Muscle layer of colon (tissue), 2 donors: ENCODE measurements at regions not wholly inside any gene's neighbourhood (a gene's known extent, or its start where the extent isn't known, plus 50 kb on each side); places are given as distances from the start of the nearest gene placed in this dataset.

Source experiments
- H3K27ac ChIP-seq: one replicate; pipeline ENCODE4 v1.7.0; 2013; ENCODE audit warnings: low read depth, mild to moderate bottlenecking, low read length, moderate library complexity
- H3K27me3 ChIP-seq, 2 donors: one replicate each; pipeline ENCODE4 v1.7.0; 2013; ENCODE audit warnings: low read length in 2 of 2, mild to moderate bottlenecking in 2 of 2; ENCODE audit not compliant: insufficient read depth in 2 of 2, control insufficient read depth in 1 of 2
- H3K36me3 ChIP-seq: one replicate; pipeline ENCODE4 v1.7.0; 2013; ENCODE audit warnings: mild to moderate bottlenecking, low read length; ENCODE audit not compliant: insufficient read depth
- H3K4me1 ChIP-seq: one replicate; pipeline ENCODE4 v1.7.0; 2013; ENCODE audit warnings: mild to moderate bottlenecking, low read length; ENCODE audit not compliant: insufficient read depth
- H3K4me3 ChIP-seq, 2 donors: one replicate each; pipeline ENCODE4 v1.7.0; 2013; ENCODE audit warnings: low read length in 2 of 2, low read depth in 1 of 2, mild to moderate bottlenecking in 1 of 2, moderate library complexity in 1 of 2
- H3K9ac ChIP-seq: one replicate; pipeline ENCODE4 v1.7.0; 2013; ENCODE audit warnings: low read length
- H3K9me3 ChIP-seq: one replicate; pipeline ENCODE4 v1.7.0; 2013; ENCODE audit warnings: mild to moderate bottlenecking, low read length
- donor health status: abdominal sarcoma.
- donor health status: Adenocarcinoma of cecum.

DNA sequence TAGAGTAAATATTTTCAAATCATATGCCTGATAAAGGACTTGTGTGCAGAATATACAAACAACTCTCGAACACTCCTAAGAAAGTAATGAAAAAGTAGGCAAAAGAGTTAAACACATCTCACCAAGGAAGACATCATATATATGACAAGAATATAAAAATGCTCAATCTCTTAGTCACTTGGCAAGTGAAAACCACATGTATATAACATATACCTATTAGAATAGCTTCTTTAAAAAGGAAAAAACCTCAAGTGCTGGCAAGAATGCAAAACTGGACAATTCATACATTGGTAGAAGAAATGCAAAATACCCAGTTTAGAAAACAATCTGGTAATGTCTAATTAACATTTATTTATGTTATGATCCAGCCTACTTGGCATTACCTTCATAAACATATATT is 146.6 kb upstream of the DGKB start:
- H3K36me3 ChIP-seq, result no peaks in the 10 kb centered on the region
- H3K4me3 ChIP-seq, result no peak overlapping the region
- H3K9ac ChIP-seq, result no peak overlapping the region
- H3K27ac ChIP-seq, result no peak overlapping the region
- H3K4me1 ChIP-seq, result peaks cover 14% of the 10 kb centered on the region
- no peaks in the 10 kb centered on the region for H3K27me3 ChIP-seq
- H3K9me3 ChIP-seq, result no peaks in the 10 kb centered on the region

DNA sequence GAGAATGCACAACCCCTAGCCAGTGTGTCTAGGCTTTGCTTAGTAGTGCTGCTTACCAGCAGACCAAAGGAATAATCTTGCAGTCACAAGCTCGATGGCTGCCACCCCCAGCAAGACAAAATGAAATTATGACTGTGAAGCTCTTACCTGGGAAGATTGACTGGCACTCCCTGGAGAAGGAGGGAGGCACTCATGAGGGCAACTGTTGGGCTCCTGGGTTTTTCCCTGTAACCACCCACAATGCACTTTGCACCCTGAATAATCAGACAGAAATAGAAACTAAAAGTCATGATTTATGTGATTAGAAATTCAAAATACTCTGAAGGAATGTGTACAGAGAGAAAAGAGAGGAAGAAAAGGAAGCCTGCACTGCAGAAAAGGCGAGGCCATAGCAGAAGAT is 144.3 kb upstream of the DGKB start:
- no peaks in the 10 kb centered on the region for H3K27me3 ChIP-seq
- no peak overlapping the region for H3K4me3 ChIP-seq
- H3K9me3 ChIP-seq, result no peaks in the 10 kb centered on the region
- H3K36me3 ChIP-seq, result no peaks in the 10 kb centered on the region
- no peak overlapping the region for H3K27ac ChIP-seq
- peaks cover 24% of the 10 kb centered on the region for H3K4me1 ChIP-seq
- H3K9ac ChIP-seq, result no peak overlapping the region

DNA sequence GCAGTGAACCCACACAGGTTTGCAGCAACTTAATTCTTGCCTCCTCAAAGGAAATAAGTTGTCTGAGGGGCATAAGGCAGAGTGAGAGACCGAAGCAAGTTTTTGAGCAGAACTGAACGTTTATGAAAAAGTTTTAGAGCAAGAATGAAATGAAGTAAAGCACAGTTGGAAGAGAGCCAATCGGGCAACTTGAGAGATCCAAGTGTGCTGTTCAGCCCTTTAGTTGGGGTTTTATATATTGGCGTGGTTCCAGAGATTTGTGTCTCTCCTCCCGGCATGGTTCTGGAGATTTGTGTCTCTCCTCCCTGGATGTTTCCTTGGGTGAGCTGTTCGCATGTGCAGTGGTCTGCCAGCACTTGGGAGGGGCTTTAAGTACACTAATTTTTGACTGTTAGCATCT is 141.4 kb upstream of the DGKB start:
- Histone ChIP-seq H3K27ac (no peak overlapping the region), H3K36me3 (no peaks in the 10 kb centered on the region), H3K4me3 (no peak overlapping the region), H3K9ac (no peak overlapping the region), H3K27me3 (no peaks in the 10 kb centered on the region), H3K9me3 (no peaks in the 10 kb centered on the region), H3K4me1 (peaks cover 24% of the 10 kb centered on the region)

DNA sequence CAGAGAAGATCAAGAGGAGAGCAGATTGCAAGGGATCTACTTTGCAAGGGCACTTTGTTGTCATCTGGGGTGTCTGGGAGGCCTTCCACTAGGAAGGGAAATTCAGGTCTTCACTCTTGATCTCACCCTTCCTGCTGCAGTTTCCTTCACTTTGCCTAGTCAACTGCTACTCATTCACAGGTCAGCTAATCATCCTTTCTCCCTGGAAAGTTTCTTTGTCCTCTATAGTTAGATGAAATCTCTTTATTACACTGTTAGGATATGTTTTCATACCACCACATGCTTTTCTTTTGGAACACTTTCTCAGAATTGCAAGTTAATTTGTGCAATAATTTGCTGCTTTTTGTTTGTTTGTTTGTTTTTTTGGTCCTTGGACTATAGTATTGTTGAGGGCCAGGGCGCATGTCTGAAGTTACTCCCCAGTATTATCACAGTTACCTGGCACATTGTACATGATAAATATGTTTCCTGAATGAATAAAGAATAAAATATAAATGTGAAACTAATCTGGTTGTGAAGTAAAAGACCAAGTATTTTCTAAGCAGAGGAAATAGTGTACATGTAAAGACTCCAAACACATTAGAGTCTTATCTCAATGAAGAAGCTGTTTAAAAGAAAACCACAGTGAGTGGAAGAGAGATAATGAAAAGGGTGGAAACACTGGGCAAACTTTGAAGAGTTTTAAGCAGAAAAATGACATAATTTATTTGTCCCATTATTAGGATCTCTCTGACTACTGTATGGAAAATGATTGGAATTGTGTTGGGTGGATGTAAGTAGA is 139.9 kb upstream of the DGKB start:
- H3K9me3 ChIP-seq, result no peaks in the 10 kb centered on the region
- no peaks in the 10 kb centered on the region for H3K27me3 ChIP-seq
- no peak overlapping the region for H3K27ac ChIP-seq
- no peaks in the 10 kb centered on the region for H3K36me3 ChIP-seq
- peaks cover 20% of the 10 kb centered on the region for H3K4me1 ChIP-seq
- H3K9ac ChIP-seq, result no peak overlapping the region
- no peak overlapping the region for H3K4me3 ChIP-seq

DNA sequence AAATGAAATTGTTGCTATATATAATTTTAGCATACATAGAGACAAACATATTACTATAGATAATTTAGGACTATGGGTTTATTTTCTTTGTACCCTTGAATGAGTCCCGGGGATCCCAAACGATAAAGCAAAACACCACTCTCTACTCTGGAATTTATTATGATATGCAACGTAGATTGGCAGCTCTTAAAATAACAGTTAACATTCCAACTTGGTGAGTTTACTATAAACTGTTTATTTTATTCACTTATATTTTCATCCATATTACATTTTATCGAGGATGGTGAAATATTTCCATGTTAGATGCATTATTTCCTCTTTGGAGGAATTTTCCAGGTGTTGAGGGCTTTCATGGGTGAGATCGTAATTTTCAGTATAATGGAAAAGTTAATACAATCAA is 138.7 kb upstream of the DGKB start:
- Histone ChIP-seq H3K36me3 (no peaks in the 10 kb centered on the region), H3K27me3 (no peaks in the 10 kb centered on the region), H3K9ac (no peak overlapping the region), H3K4me3 (no peak overlapping the region), H3K4me1 (peaks cover 20% of the 10 kb centered on the region), H3K27ac (no peak overlapping the region), H3K9me3 (no peaks in the 10 kb centered on the region)

DNA sequence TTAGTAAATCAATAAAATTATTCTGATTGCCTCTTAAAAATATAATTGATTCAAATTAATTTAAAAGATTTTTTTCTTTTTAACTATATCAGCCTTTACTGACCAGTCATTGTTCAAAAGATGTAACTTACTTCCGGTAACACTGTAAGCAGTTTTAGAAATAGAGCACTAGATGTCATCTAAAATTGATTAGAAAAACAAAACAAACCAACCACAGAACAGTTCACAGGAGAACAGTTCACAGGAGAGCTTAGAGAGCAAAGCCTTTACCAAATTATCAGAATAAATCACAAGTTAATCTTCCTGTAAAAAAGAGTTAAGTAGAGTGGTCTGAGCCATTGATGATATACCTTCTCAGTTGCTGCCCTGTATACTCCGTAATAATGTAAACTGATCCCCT is 133.3 kb upstream of the DGKB start:
- no peak overlapping the region for H3K27ac ChIP-seq
- no peaks in the 10 kb centered on the region for H3K4me1 ChIP-seq
- H3K4me3 ChIP-seq, result no peak overlapping the region
- H3K36me3 ChIP-seq, result no peaks in the 10 kb centered on the region
- no peak overlapping the region for H3K9ac ChIP-seq
- H3K27me3 ChIP-seq, result no peaks in the 10 kb centered on the region
- H3K9me3 ChIP-seq, result no peaks in the 10 kb centered on the region

DNA sequence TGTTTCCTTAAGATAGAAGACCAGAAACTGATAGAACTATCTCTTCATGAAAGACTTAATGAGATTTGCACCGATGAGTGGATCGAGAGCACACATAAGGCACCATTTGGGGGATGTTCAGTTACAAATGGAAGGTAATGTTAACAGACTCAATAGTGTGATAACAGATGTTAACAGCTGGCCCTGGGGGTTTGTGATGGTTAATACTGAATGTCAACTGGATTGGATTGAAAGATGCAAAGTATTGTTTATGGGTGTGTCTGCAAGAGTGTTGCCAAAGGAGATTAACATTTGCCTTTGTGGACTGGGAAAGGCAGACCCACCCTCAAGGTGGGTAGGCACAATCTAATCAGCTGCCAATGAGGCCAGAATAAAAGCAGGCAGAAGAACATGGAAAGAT is 130.5 kb upstream of the DGKB start:
- Histone ChIP-seq H3K36me3 (no peaks in the 10 kb centered on the region), H3K27me3 (no peaks in the 10 kb centered on the region), H3K27ac (no peak overlapping the region), H3K4me3 (no peak overlapping the region), H3K4me1 (no peaks in the 10 kb centered on the region), H3K9ac (no peak overlapping the region), H3K9me3 (no peaks in the 10 kb centered on the region)

DNA sequence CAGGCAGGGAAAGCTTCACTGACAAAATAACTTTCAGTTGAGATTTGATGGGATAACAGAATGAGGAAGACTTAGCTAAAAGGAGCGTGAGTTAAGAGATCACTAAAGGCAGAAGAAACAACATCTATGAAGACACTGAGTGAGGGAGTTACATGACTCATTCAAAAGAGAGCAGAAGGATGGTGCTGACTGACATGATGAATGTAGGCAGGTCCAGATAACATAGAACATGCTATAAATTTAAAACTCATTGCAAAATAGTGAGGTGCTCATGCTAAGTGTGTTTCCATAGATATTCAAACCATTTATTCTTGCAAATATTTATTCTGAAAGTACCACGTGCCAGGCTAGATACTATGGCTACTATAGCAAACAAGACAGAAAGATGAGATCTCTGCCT is 116.4 kb upstream of the DGKB start:
- H3K4me3 ChIP-seq, result no peak overlapping the region
- no peaks in the 10 kb centered on the region for H3K36me3 ChIP-seq

DNA sequence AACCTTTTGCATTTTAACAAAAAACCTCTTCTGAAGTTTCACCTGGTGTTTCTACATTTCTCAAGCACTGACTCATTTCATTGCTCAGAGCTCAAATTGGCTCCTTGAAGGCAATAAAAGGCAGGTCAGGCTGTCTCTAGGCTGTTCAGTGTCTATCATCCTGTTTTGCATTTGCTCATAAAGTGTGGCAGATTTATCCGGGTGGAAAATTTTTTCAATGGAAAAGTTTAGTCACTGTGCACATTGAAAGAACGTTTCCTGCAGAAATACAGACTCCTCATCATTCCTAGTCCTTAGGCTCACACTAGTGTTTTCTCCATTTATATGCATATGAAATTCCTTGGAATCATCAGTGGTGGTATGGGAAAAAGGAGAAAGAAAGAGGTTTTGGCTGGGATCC is 114.2 kb upstream of the DGKB start:
- Histone ChIP-seq H3K9me3 (no peaks in the 10 kb centered on the region), H3K27ac (no peak overlapping the region), H3K27me3 (no peaks in the 10 kb centered on the region), H3K36me3 (no peaks in the 10 kb centered on the region), H3K4me1 (peaks cover 13% of the 10 kb centered on the region), H3K9ac (no peak overlapping the region), H3K4me3 (no peak overlapping the region)

More for the DNA sequence above, 116.4 kb upstream of the DGKB start:
- Histone ChIP-seq H3K9ac (no peak overlapping the region), H3K9me3 (no peaks in the 10 kb centered on the region), H3K27me3 (no peaks in the 10 kb centered on the region), H3K4me1 (peaks cover 13% of the 10 kb centered on the region), H3K27ac (no peak overlapping the region)

DNA sequence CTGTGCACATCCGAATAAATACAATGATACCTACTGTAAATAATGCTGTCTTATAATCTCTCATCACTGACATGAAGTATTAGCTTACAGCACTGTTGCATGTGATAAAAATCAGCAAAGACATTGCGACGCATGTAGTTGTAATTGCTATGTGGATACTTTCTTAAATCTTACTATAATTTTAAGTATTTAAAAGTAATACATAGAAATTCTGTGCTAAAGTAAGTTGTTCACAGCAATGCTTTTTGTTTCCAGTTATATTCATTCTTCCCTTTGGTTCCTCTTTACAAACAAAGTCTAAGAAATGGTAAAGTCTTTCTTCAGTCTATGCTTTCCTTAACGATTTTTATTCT is 113.7 kb upstream of the DGKB start:
- peaks cover 13% of the 10 kb centered on the region for H3K4me1 ChIP-seq
- no peak overlapping the region for H3K4me3 ChIP-seq
- H3K27me3 ChIP-seq, result no peaks in the 10 kb centered on the region
- H3K36me3 ChIP-seq, result no peaks in the 10 kb centered on the region
- H3K9me3 ChIP-seq, result no peaks in the 10 kb centered on the region
- H3K9ac ChIP-seq, result no peak overlapping the region
- H3K27ac ChIP-seq, result no peak overlapping the region

DNA sequence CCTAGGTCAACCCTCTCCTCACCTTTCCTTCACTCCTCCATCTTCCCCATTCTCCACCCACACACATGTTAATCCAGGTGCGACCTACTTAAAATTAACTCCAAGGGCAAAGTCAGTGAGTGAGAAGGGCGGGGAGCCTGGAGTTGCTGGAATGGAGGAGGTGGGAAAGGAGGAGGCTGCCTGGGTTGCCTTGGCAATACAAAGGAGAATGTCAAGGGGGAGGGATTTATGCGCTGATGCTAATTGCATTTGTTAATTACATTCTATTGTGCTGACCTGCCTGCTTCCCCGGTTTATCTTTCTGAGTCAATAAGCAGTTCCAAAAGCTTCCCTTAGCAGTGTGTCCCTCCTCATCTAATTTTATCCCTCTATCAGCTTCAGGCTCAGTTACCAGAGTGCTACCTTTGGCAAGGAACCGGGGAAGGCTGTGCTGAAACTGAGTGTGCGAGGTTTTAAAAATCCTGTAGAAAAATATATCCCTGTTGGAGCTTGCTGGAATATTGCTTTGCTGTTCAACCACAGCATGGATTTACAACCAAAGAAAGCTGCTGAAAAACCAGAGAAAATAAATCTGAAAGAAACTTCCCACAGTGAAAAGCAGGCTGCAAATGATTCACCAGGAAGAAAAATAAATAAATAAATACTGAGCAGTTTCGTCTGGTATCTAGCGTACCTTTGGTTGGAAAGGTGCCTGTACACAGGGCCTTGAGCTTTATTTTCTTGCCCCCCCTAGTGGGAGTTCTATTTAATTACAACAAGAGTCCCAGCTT is 113.2 kb upstream of the DGKB start:
- H3K27ac ChIP-seq, result no peak overlapping the region
- no peak overlapping the region for H3K4me3 ChIP-seq
- H3K36me3 ChIP-seq, result no peaks in the 10 kb centered on the region
- no peaks in the 10 kb centered on the region for H3K27me3 ChIP-seq
- peaks cover 13% of the 10 kb centered on the region for H3K4me1 ChIP-seq
- no peaks in the 10 kb centered on the region for H3K9me3 ChIP-seq
- H3K9ac ChIP-seq, result no peak overlapping the region

DNA sequence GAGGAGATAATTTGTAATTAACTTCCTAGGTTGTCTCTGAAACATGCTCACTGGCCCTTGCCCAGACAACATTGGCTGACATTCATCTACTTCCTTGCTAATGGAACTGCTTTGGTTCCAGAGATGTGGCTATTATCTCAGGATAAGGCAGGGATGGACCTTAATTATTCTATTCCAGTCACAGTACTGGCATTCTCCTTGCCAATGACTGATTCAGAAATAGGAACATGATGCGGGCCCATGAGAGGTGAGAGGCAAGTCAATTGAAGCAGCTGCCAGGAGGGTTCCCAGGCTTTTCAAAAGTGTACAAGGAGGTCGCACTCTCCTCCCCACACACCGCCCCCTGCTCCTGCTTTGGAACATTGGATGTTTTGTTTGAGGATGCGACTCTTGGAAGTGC is 109.6 kb upstream of the DGKB start:
- H3K4me1 ChIP-seq, result peaks cover 12% of the 10 kb centered on the region
- H3K27me3 ChIP-seq, result no peaks in the 10 kb centered on the region
- H3K4me3 ChIP-seq, result no peak overlapping the region
- no peak overlapping the region for H3K9ac ChIP-seq
- H3K27ac ChIP-seq, result no peak overlapping the region
- no peaks in the 10 kb centered on the region for H3K36me3 ChIP-seq
- H3K9me3 ChIP-seq, result no peaks in the 10 kb centered on the region
